T-helper 2 cell treated with Interferon-gamma antibody and Interleukin-4, amounts not matched to agents 100 ng/mL and 5 ng/mL, for 36 hours (primary cell): ENCODE measurements at regions not wholly inside any gene's neighbourhood (a gene's known extent, or its start where the extent isn't known, plus 50 kb on each side); places are given as distances from the start of the nearest gene placed in this dataset.

Source experiments
- intact Hi-C: fragments of 100-400 bp; cut with micrococcal nuclease; formaldehyde crosslinking; loops from one replicate; pipeline ENCODE4 v1.15.1; 2023

DNA sequence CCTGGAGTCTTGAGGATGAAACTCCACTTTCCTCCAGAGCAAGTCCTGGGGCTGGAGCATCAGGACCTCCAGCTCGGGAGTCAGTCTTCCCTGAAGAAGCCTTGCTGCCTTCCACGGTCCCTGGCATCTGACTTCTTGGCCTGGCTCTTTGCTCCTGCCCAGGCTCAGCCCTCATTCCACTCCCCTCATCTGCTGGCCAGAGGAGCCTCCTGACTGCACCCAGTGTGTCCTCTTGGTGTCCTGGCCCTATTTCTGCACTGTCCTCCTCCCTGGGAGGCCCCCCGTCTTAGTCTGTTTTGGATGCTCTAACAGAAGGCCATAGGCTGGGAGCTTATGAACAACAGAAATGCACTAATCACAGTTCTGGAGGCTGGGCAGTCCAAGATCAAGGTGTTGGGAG lies 231.5 kb downstream of the LOXHD1 start:
- intact Hi-C loops = no loop called here

DNA sequence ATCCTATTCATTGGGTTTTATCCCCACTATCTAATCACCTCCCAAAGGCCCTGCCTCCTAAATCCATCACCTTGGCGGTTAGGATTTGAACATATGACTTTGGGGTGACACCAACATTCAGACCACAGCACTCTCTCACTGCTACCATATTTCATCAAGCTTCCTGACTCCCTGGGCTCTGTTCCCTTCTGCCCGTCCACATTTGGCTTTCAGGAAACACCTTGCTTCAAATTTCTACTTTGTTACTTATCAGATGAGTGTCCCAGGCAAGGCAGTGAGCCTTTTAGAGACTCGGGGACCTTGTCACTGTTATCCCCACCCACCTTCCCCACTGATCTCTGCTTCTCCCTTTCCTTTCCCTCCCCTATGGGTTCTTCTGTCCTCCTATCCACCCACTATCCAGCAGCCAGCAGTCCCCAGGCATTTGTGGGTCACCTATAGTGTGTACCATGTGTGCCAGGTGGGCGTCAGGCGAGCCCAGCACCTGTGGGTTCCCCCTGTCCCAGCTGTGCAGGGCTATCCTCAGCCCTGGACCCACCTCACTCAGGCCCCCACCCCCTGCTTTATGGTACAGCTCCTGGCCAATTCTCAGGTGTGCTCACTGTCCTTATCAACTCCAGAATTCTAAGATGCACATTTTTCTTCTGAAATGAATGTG lies 230.9 kb downstream of the LOXHD1 start:
- intact Hi-C loops = no loop called here

GRCh38 chr18:46426679-46427047 lies 230.4 kb downstream of the LOXHD1 start:
- intact Hi-C loops = no loop called here
